HT1080 (cell line): ENCODE measurements at regions not wholly inside any gene's neighbourhood (a gene's known extent, or its start where the extent isn't known, plus 50 kb on each side); places are given as distances from the start of the nearest gene placed in this dataset.

Source experiments
- DNase-seq: peaks from one replicate; pipeline ENCODE4 v3.0.0-alpha.2; 2015; ENCODE audit warnings: low read depth

DNA sequence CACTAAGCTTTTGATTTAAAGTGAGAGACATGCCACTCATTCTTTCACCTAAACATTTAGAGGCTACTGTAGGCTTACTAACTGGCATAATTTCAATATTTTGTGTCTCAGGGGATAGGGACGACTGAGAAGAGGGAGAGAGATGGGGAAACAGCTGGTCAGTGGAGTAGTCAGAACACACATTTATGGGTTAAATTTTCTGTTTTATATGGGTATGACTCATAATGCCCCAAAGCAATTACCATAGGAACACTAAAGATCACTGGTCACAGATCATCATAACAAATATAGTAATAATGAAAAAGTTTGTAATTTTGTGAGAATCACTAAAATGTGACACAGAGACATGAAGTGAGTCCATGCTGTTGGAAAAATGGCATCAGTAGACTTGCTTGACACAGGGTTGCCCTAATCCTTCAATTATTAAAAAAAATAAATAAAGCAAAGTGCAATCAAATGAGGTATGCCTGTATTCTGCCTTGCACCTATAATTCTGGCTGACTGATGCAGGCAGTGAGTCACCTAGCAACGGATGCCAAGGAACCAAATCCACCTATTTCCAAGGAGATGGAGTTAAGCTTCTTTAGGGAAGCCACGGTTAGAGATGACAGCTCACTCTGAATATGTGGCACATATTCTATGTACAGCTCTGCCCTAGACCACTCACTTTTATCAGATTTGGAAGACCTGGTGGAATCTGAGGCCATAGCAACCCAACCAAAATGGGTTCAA lies 166.1 kb downstream of the MARCHF11 start:
- DNase-seq: peak; percentile 63

DNA sequence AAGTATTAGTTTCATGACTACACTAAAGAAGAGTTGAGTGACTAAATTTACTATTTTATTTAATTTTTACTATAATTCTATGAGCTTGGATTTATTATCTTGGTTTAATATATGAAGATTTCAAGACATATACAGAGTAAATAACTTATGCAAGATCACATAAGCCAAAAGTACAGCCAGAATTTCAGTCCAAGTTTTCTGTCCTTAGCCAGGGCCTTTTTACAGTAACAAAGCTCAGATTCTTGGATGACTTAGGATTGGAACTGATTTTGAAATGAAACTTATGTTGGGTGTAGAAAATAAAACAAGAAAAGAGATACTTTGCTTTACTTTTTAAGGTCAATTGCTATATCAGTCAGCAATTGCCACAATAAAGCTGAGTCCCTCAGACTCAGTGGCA lies 170.3 kb downstream of the MARCHF11 start:
- no peak for DNase-seq

DNA sequence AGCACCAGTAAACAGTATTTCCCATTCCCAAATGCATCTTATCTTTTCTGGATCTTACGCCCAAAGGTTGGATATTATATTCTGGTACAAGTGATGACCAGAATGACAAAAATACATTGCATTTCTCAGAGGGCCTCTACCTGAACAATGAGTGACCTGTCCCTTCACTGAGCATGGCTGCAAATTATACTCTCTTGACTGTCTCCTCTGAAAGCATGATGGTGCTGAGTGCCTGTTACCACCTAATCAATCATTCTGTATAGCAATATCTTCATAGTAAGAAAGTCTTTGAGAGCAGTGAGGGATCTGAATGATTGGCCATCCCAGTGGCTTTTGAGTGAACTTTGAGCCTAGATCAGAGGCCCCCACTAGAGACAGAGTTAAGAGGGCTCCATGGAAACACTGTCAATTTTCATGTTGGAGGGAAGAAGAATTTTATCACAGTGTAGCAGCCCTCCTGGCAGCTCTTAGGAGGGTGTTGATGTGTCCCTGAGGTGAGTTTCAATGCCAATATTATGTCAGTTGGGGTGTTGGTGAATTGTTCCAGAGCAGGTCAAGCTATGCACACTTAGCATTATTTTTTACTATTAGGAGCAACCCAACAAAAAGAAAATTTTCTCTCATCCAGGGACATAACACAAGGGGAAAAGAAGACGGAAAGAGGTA lies 171.7 kb downstream of the MARCHF11 start:
- DNase-seq: no peak

DNA sequence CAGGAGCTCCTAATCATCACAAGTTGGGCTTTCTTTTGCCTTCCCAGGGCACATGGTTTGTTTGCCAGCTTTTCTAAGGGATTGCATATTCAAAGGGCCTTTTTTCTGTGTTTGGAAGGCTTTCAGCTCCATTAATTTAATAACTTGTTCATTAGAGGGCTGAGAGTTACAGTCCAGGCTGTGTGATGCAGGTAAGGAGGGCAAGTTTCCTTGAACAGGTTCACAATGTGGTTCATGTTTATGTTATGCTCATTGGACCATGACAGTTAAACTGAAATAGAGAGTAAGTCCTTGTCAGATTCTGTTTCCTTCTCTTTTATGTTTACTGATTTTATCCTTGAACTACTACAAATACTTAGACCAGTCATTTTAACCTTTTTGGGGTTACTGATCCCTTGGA lies 174.4 kb downstream of the MARCHF11 start:
- no peak for DNase-seq

DNA sequence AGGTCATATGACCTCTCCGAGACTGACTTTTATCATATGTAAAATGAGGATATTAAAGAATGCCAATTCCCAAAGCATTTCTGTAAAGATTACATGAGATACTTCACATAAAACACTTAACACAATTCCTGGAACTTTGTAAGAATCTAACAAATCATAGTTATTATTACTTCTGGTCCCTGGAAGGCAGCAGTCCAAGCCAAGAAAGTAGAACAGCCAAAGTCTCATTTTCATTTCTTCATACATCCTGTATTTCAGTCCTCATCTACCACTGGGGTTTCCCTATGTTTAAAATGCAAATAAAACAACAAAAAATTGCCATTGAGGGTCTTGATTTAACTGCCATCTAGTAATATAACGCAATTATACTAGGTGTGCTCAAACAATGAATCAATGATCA lies 179.5 kb downstream of the MARCHF11 start:
- DNase-seq: no peak

DNA sequence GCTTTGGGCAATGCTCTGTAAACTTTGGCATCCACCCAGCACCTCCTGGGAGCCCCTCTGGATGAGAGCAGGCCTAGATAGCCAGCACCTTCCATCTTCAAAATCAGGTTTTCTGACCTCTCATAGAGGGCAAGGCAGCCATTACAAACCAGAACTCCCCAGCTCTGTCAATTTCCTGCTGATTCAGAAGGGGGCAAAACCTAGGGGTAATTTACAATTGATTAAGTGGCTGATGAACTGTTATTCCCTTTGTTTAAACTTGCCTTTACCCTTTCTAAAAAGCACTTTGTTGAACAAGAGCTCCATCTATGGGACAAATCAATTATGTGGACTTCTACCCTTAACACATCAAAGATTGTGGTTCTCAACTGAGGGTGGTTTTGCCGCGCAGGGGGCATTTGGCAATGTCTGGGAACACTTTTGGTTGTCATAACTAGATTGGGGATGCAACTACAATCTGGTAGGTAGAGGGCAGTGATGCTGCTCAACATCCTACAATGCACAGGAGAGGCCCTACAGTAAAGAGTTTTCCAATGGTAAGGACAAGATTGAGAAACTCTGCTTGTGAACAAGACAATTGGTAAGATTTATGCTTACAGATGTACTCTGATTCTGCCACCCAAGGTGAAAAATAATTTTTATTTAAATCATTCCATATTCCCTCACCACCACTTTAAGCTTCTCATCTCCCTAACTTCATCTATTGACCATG lies 184.1 kb downstream of the MARCHF11 start:
- DNase-seq: peak; percentile 65

DNA sequence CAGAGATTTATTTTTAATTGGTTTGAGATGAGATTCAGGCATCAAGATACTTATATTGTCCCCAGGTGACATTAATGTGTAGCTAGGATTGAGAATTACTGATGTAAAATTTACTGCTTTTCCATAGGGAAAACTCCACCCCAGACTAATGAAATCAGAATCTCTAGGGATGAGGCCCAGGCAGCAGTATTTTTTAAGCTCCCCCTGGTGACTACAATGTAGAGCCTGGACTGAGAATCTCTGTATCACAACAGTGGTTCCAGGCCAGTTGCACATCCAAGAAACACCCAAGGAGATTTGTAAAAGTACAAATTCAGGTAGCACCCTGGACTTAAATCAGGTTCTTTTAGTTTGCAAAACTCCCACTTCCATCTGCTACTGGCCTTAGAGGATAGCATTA lies 185.7 kb downstream of the MARCHF11 start:
- DNase-seq: peak; percentile 32

DNA sequence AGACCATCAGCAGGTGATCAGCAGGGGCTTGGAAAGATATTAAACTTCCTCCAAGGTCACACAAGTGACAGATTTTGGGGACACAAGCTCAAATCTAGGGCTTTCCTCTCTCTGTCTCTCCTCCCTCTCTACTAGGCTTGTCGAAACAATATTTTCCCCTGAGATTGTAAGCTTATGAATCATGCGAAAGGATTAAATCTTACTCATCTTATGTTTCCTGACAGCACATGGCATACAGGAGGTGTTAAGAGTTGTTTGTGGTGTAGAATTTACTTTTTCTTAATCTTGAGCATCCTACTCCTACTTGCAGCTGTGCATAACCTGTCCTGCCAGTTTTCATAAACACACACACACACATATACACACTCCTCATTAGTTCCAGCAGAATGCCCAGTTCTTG lies 186.3 kb downstream of the MARCHF11 start:
- DNase-seq: peak; percentile 87

DNA sequence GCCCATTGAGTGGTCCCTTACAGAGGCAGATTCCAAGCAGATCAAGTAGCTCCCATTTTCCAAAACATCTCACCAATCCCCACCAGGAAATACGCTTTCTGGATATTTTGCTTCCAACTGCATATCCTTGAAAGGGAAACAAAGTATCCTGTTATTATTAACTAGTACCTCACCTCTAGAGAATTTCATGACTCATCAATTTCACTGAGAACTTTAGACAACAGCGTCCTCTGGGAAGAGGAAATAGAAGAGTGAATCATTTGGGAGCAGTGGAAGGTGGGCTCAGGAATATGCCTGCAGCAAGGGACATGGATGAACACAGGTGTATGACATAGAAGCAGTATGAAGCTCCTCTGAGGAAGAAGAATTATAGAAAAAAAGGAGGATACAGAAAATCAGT lies 186.7 kb downstream of the MARCHF11 start:
- peak; percentile 91 for DNase-seq

DNA sequence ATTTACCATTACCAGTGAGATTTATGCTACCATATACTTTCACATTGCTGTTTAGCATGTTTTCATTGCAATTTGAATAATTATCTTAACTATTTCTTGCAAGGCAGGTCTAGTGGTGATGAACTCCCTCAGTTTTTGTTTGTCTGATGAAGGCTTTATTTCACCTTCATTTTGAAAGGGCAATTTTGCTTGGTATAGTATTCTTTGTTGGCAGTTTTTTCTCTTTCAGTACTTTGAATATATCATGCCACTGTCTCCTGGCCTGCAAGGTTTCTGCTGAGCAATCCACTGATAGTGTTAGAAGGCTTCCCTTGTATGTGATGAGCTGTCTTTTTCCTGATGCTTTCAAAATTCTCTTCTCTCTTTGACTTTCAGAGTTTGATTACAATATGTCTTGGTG lies 188.0 kb downstream of the MARCHF11 start:
- no peak for DNase-seq
